Lower lobe of right lung (tissue), 2 donors: ENCODE measurements at regions not wholly inside any gene's neighbourhood (a gene's known extent, or its start where the extent isn't known, plus 50 kb on each side); places are given as distances from the start of the nearest gene placed in this dataset.

ENCODE experiments used
- ATAC-seq, 2 donors: fragments of 200-7000 bp; cut with Tn5 transposase; one replicate each; pipeline ENCODE4 v1.9.1; 2020 to 2022; ENCODE audit warnings: mild to moderate bottlenecking in 2 of 2, moderate library complexity in 2 of 2
- DNase-seq: peaks from one replicate; pipeline ENCODE4 v3.0.0-alpha.2; 2020
- H3K27ac ChIP-seq: fragments of 200-600 bp; one replicate; pipeline ENCODE4 v1.8.0; 2022
- H3K27me3 ChIP-seq: fragments of 200-600 bp; one replicate; pipeline ENCODE4 v1.8.0; 2022; ENCODE audit warnings: low read depth
- H3K36me3 ChIP-seq: fragments of 200-600 bp; one replicate; pipeline ENCODE4 v1.8.0; 2022; ENCODE audit warnings: mild to moderate bottlenecking
- H3K4me1 ChIP-seq: fragments of 200-600 bp; one replicate; pipeline ENCODE4 v1.8.0; 2022
- H3K4me3 ChIP-seq: fragments of 200-600 bp; one replicate; pipeline ENCODE4 v1.8.0; 2022; ENCODE audit warnings: mild to moderate bottlenecking
- H3K9me3 ChIP-seq: fragments of 200-600 bp; one replicate; pipeline ENCODE4 v1.8.0; 2022
- CTCF ChIP-seq: fragments of 200-600 bp; IDR thresholded peaks from one replicate; pipeline ENCODE4 v1.8.0; 2022; ENCODE audit warnings: antibody characterized with exemption, mild to moderate bottlenecking
- intact Hi-C: fragments of 100-400 bp; cut with DNase I; formaldehyde crosslinking; loops from one replicate; pipeline ENCODE4 v1.11.0; 2022
- donor health status: DM: no; HTN: yes; CAD: no; lungs with severe emphysema.

GRCh38 chr2:121826036-121826435, 70.6 kb downstream of the TSN start:
- TF ChIP-seq CTCF: no peak
- Histone ChIP-seq H3K36me3 (no peaks in the 10 kb centered on the region), H3K9me3 (no peaks in the 10 kb centered on the region), H3K4me3 (no peak overlapping the region), H3K27ac (no peak overlapping the region), H3K4me1 (no peaks in the 10 kb centered on the region), H3K27me3 (no peaks in the 10 kb centered on the region)
- ATAC-seq (no peak), DNase-seq (no peak)
- intact Hi-C loops: no loop called here

DNA sequence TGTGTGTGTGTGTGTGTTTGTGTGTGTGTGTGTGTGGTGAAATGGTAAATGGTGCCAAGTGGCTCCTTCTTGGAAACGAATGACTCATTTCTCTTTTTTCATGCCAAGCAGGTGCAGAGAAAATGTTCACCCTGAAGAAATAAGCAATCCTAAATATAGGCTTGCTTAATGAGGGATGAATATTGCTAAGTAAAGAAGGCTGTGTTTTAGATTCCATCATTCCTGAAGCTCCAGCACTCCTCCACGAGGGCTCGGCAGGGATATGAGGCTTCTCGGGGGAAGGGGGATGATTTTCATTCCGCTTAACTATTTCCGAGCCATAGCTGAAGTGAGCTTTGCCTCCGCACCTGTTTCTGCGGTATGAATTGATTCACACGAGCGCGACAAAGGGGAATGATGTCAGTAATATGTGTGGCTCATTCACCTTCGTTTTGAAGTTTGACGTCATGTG, 72.9 kb downstream of the TSN start:
- no peak for ATAC-seq
- no peak for DNase-seq
- Histone ChIP-seq H3K4me3 (no peak overlapping the region), H3K36me3 (no peaks in the 10 kb centered on the region), H3K4me1 (no peaks in the 10 kb centered on the region), H3K9me3 (no peaks in the 10 kb centered on the region), H3K27ac (no peak overlapping the region), H3K27me3 (no peaks in the 10 kb centered on the region)
- intact Hi-C loops: no loop called here
- no peak for TF ChIP-seq CTCF

DNA sequence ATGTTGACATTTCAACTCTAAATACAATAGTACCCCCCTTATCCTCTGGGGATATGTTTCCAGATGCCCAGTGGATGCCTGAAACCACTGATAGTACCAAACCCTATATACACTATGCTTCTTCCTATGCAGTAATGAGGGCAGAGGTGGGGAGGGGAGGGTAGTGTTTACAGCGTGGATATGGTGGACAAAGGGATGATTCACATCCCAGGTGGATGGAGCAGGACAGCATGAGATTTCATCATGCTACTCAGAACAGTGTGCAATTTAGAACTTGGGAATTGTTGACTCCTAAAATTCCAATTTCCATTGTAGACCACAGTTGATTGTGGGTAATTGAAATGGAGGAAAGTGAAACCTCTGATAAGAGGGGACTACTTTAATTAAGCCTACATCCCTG, 75.4 kb downstream of the TSN start:
- H3K27ac ChIP-seq: no peak overlapping the region
- no peaks in the 10 kb centered on the region for H3K27me3 ChIP-seq
- intact Hi-C loops: no loop called here
- TF ChIP-seq CTCF: no peak
- ATAC-seq (no peak), DNase-seq (no peak)
- H3K4me3 ChIP-seq: no peak overlapping the region
- H3K36me3 ChIP-seq: no peaks in the 10 kb centered on the region
- no peaks in the 10 kb centered on the region for H3K9me3 ChIP-seq
- H3K4me1 ChIP-seq: no peaks in the 10 kb centered on the region

- no peak overlapping the region for H3K4me3 ChIP-seq
- ATAC-seq (peak in 1 of 2 donors; percentile 38), DNase-seq (no peak)
- intact Hi-C loops: no loop called here
- TF ChIP-seq CTCF: no peak
- no peaks in the 10 kb centered on the region for H3K36me3 ChIP-seq
- H3K9me3 ChIP-seq: no peaks in the 10 kb centered on the region
- no peaks in the 10 kb centered on the region for H3K4me1 ChIP-seq
- no peak overlapping the region for H3K27ac ChIP-seq
- H3K27me3 ChIP-seq: no peaks in the 10 kb centered on the region
Measured at GRCh38 chr2:121831841-121832240, 76.4 kb downstream of the TSN start.

- H3K36me3 ChIP-seq: no peaks in the 10 kb centered on the region
- H3K27ac ChIP-seq: no peak overlapping the region
- TF ChIP-seq CTCF: no peak
- no peaks in the 10 kb centered on the region for H3K4me1 ChIP-seq
- intact Hi-C loops: no loop called here
- H3K27me3 ChIP-seq: no peaks in the 10 kb centered on the region
- DNase-seq: no peak
- H3K4me3 ChIP-seq: no peak overlapping the region
- no peak for ATAC-seq
- no peaks in the 10 kb centered on the region for H3K9me3 ChIP-seq
Measured at GRCh38 chr2:121832412-121833357, 77.2 kb downstream of the TSN start.
